Activated CD8-positive, alpha-beta T cell treated with anti-CD3 and anti-CD28 coated beads for 36 hours (primary cell): ENCODE measurements at regions not wholly inside any gene's neighbourhood (a gene's known extent, or its start where the extent isn't known, plus 50 kb on each side); places are given as distances from the start of the nearest gene placed in this dataset.
"Not testable (repeated sequence)": the region's sequence is repeated elsewhere in the genome, so short reads cannot be mapped to it uniquely, and the experiment has no call there.

Experiments used
- ATAC-seq: fragments of 200-7000 bp; cut with Tn5 transposase; one replicate; pipeline ENCODE4 v1.10.0; 2021; ENCODE audit warnings: mild to moderate bottlenecking, moderate library complexity
- CTCF ChIA-PET: fragments of 350-600 bp; sonication (Branson Sonifier 250); formaldehyde crosslinking; loops from one replicate; lab custom pipeline; 2021; ENCODE audit warnings: antibody characterized with exemption; lab: Charles Lee
- POLR2A ChIA-PET: fragments of 350-600 bp; sonication (Branson Sonifier 250); formaldehyde crosslinking; loops from one replicate; lab custom pipeline; 2021; ENCODE audit warnings: antibody characterized with exemption; lab: Charles Lee
- DNase-seq: peaks from one replicate; pipeline ENCODE4 v3.0.0-alpha.2; 2020
- H3K27ac Mint-ChIP-seq: one replicate; pipeline ENCODE4 v1.8.0; 2021; ENCODE audit warnings: mild to moderate bottlenecking, mixed read lengths
- H3K27me3 Mint-ChIP-seq: one replicate; pipeline ENCODE4 v1.8.0; 2021; ENCODE audit warnings: mixed read lengths
- H3K36me3 Mint-ChIP-seq: one replicate; pipeline ENCODE4 v1.8.0; 2021; ENCODE audit warnings: low read depth, mixed read lengths
- H3K4me1 Mint-ChIP-seq: one replicate; pipeline ENCODE4 v1.8.0; 2021; ENCODE audit warnings: low read depth, mixed read lengths
- H3K4me3 Mint-ChIP-seq: one replicate; pipeline ENCODE4 v1.8.0; 2021; ENCODE audit warnings: mild to moderate bottlenecking, moderate library complexity, mixed read lengths
- H3K9me3 Mint-ChIP-seq: one replicate; pipeline ENCODE4 v1.8.0; 2021; ENCODE audit warnings: mixed read lengths
- CTCF ChIP-seq: fragments of 200-600 bp; IDR thresholded peaks from one replicate; pipeline ENCODE4 v1.8.0; 2022; ENCODE audit warnings: antibody characterized with exemption, mild to moderate bottlenecking
- intact Hi-C: fragments of 100-400 bp; cut with micrococcal nuclease; formaldehyde crosslinking; loops from one replicate; pipeline ENCODE4 v1.10.0; 2022

GRCh38 chr13:78054157-78054556, 135.5 kb upstream of the EDNRB start:
- H3K27ac Mint-ChIP-seq, result no peak overlapping the region
- ChIA-PET POLR2A (no interaction called here), CTCF (no interaction called here)

GRCh38 chr13:78047151-78047550, 128.5 kb upstream of the EDNRB start:
- H3K9me3 Mint-ChIP-seq, result peaks cover 2% of the 10 kb centered on the region
- no peak for DNase-seq
- POLR2A ChIA-PET, result no interaction called here
- H3K4me1 Mint-ChIP-seq, result no peaks in the 10 kb centered on the region
- intact Hi-C loops, result no loop called here
- no peak for ATAC-seq
- no peaks in the 10 kb centered on the region for H3K36me3 Mint-ChIP-seq
- CTCF ChIA-PET, result no interaction called here
- H3K4me3 Mint-ChIP-seq, result no peak overlapping the region
- no peak for TF ChIP-seq CTCF
- peaks cover 4% of the 10 kb centered on the region for H3K27me3 Mint-ChIP-seq
- no peak overlapping the region for H3K27ac Mint-ChIP-seq

More at GRCh38 chr13:78054157-78054556, 135.5 kb upstream of the EDNRB start:
- TF ChIP-seq CTCF, result no peak
- ATAC-seq, result no peak
- intact Hi-C loops, result no loop called here
- Mint-ChIP-seq H3K36me3 (no peaks in the 10 kb centered on the region), H3K27me3 (no peaks in the 10 kb centered on the region), H3K9me3 (peaks cover 13% of the 10 kb centered on the region), H3K4me3 (no peak overlapping the region), H3K4me1 (no peaks in the 10 kb centered on the region)
- no peak for DNase-seq

- H3K9me3 Mint-ChIP-seq, result peaks cover 2% of the 10 kb centered on the region
- no peak overlapping the region for H3K4me3 Mint-ChIP-seq
- ATAC-seq, result no peak
- TF ChIP-seq CTCF, result no peak
- H3K27me3 Mint-ChIP-seq, result peaks cover 4% of the 10 kb centered on the region
- DNase-seq, result no peak
- POLR2A ChIA-PET, result no interaction called here
- H3K4me1 Mint-ChIP-seq, result no peaks in the 10 kb centered on the region
- H3K27ac Mint-ChIP-seq, result no peak overlapping the region
- CTCF ChIA-PET, result no interaction called here
- intact Hi-C loops, result no loop called here
- no peaks in the 10 kb centered on the region for H3K36me3 Mint-ChIP-seq
Observed at GRCh38 chr13:78046331-78046730, 127.7 kb upstream of the EDNRB start.

GRCh38 chr13:78045916-78046315, 127.3 kb upstream of the EDNRB start:
- Mint-ChIP-seq H3K4me1 (no peaks in the 10 kb centered on the region), H3K9me3 (peaks cover 2% of the 10 kb centered on the region), H3K4me3 (no peak overlapping the region), H3K27me3 (peaks cover 4% of the 10 kb centered on the region), H3K27ac (no peak overlapping the region), H3K36me3 (no peaks in the 10 kb centered on the region)
- CTCF ChIA-PET, result no interaction called here
- POLR2A ChIA-PET, result no interaction called here
- ATAC-seq, result no peak
- DNase-seq, result no peak
- intact Hi-C loops, result no loop called here
- no peak for TF ChIP-seq CTCF

- H3K36me3 Mint-ChIP-seq, CTCF ChIA-PET, H3K4me1 Mint-ChIP-seq, H3K9me3 Mint-ChIP-seq, POLR2A ChIA-PET, H3K27me3 Mint-ChIP-seq, H3K4me3 Mint-ChIP-seq, ATAC-seq, DNase-seq, H3K27ac Mint-ChIP-seq, intact Hi-C loops: not testable (repeated sequence)
Observed at GRCh38 chr13:78041366-78041765, 122.7 kb upstream of the EDNRB start.
